ENCODE measurements at regions not wholly inside any gene's neighbourhood (a gene's known extent, or its start where the extent isn't known, plus 50 kb on each side); places are given as distances from the start of the nearest gene placed in this dataset.
"Not testable (repeated sequence)": the region's sequence is repeated elsewhere in the genome, so short reads cannot be mapped to it uniquely, and the experiment has no call there.

DNA sequence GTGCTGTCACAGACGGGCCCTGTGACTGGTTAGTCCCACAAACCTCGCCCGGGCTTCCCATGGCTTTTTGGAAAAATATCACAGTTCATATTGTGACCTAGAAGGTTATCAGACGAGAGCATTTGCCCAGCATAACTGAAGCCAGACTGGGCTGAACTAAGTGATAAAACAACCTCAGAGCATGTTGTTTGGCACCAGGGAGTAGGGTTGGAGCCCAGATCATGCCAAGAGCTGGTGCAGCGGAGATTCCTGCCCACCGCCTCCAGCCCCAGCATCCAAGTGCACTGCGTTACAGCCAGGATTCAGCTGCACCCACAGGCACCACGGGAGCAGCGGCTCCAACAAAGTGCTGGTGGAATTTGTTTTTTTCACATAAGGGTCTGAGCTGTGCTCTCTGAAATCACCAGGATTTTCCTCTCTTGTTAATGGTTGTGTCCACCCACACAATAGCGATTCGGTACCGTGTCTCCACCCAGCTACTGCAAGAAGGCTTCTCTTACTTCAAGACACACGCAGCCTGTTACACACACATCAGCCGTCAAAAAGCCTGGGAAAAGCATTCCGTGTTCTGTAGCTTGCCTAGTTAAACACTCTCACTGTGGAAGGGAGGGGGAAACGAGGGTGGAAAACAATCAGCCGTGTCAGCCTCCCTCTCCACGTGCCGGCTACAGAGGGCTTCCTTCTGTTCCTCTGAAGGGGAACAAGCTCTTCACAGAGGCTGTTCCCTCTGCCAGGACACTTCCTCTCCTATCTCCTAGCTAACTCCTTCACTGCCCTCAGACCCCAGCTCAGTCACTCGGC, 273.8 kb downstream of the C16orf95 start:
- no peak for DNase-seq

GRCh38 chr16:87044032-87044382, 273.2 kb downstream of the C16orf95 start:
- DNase-seq = no peak

DNA sequence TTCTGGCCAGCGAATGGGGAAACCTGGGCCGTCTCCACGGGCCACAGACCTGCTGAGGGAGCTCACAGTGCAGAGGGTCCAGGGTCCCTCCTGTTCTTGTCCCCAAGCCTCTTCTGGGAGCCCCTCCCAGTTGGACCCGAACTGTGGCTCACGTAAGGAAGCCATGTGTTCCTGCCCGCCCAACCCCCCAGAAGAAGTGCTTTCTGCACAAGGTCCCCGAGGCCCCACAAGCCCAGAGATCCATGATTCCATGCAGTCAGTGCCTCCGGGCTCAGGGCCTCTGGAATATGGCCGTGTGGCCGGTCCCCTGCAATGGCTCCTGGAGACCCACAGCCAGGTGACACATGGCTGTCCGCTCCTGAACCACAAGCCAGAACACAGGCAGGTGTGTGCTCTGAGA, 272.4 kb downstream of the C16orf95 start:
- no peak for DNase-seq

- DNase-seq = no peak
Observed at GRCh38 chr16:87045466-87046216, 271.6 kb downstream of the C16orf95 start.

GRCh38 chr16:87046235-87046634, 271.0 kb downstream of the C16orf95 start:
- DNase-seq = no peak

GRCh38 chr16:87047221-87048037, 269.8 kb downstream of the C16orf95 start:
- DNase-seq = peak; percentile 58

DNA sequence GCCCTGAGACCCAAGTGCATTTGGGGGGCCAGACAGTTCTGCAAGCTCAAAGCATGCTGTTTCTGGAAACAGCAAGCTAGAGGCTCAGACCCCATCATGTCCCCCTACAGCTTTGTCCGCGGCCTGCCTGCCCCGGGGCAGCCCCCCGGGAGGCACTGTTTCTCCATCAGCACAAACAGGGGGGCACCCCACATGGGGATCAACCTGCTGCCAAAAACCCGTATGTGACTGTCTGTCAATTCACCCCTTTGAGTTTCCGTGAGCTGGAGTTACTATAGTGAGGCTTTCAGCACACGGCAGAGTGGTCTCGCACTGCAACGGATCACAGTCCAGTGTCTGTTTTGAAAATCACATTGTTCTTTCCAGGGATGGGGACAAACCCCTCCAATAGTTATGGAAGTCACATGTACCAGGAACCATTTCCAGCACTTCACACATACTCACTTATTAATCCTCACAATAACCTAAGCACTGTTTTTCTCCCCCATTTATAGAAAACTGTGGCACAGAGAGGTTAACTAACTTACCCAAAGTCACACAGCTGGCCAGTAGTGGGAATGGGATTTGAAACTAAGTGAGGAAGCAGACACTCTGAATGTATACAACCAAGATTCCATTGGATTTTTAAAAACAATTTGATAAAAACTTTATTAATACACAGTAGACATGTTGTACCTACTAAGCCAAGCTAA, 269.0 kb downstream of the C16orf95 start:
- DNase-seq = no peak

GRCh38 chr16:87048730-87049115, 268.5 kb downstream of the C16orf95 start:
- no peak for DNase-seq

DNA sequence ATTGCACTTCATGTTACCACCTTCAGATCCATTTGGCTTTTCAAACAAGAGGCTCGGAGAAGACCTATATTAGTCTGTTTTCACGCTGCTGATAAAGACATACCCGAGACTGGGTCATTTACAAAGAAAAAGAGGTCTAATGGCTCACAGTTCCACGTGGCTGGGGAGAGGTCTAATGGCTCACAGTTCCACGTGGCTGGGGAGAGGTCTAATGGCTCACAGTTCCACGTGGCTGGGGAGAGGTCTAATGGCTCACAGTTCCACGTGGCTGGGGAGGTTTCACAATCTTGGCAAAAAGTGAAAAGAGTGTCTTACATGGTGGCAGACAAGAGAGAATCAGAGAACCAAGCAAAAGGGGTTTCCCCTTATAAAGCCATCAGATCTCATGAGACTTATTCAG, 268.0 kb downstream of the C16orf95 start:
- DNase-seq = not testable (repeated sequence)

GRCh38 chr16:87050142-87050541, 267.1 kb downstream of the C16orf95 start:
- DNase-seq = no peak

- DNase-seq = no peak
Observed at GRCh38 chr16:87051526-87052320, 265.5 kb downstream of the C16orf95 start.

DNA sequence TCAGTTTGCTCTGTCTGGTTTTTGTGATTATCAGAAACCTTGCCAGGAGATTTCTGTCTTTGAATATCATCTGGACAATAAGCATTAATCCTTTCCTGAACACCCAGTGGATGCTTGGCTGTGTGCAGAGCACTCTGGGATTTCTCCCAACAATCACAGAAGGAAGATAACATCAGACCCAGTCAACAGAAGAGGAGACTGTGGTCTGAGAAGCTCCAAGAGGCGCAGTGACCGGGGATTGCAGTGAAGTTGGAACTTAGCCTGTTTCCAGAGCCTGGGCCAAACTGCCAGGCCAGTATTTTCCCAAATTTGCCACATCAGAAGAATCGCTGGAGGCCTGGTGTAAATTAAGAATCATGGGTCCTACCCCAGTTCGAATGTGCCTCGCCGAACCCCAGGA, 264.7 kb downstream of the C16orf95 start:
- DNase-seq = no peak

DNA sequence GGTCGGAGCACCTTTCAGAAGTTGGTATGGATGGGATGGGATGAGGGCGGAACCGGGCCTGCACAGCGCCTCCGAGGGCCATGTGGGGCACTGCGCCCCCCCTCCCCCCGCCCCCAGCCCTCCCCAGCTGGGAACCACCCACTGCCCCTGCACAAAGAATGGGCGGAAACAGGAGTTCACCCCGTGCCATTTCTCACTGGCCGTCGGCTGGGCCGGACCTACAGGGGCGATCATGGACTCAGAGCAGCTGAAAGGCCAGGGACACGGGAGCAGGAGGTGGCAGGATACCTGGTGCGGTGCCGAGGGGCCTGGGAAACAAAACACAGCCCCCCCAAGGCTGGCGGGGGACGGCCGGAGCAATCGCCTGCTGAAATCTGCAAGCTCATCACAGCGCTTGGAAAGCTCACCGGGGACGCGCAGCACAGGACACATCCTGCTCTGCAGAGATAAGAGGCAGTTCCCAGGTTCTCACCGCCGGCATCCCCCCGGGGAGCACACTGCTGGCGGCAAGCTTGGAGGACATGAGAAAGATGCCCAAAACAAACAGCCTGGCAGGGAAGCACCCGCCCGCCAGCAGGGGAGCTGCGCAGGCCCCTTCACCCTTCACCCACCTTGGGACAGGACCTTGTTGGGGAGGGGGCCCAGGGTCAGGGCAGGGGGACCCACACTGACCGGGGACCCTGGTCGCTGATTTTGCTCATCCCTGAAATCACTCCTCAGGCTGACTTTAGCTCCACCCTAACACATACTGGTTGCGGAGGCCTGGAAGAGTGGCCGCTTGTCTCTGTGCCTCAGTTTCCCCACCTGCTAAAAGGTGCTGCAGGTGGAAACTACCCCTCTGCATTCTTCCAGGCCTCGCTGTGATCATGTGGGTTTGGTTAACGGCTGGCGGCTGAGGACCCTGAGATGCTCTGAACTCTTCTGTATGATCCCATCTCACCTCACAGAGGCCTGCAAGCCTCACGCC, 263.9 kb downstream of the C16orf95 start:
- no peak for DNase-seq

- DNase-seq = no peak
Observed at GRCh38 chr16:87054154-87054553, 263.0 kb downstream of the C16orf95 start.

- DNase-seq = no peak
Observed at GRCh38 chr16:87054856-87055255, 262.3 kb downstream of the C16orf95 start.

- DNase-seq = no peak
Observed at GRCh38 chr16:87056083-87056482, 261.1 kb downstream of the C16orf95 start.

- DNase-seq = no peak
Observed at GRCh38 chr16:87056551-87056950, 260.6 kb downstream of the C16orf95 start.

DNA sequence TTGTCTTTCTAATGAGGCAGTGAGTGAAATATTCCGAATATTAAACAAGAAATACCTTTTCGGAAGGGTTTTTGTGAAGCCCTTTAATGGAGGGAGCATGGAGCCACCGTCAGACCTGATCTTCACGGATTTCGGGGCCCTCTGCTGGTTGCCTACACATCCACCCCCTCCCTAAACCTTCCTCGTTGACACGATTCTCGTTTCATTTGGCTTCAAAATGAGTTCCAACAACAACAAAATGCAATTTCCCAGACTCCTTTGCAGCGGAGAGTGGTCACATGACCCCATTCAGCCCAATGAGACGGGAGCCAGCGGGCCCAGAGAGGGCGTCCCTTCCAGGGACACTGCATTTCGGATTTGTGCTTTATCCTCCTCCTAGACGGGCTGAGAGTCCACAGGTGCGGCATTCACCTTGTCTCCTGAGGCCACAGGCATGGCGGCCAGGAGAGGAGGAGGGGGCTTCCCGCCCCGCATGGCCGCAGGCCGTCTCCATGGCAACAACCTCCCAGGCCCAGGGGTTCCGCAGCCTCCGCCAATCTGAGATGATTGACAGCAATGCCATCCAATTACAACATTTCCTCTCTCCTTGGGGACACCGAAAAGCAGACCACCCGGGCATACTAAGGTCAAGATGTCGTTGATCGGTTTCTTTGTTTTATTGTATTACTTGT, 259.8 kb downstream of the C16orf95 start:
- no peak for DNase-seq

GRCh38 chr16:87057951-87058560, 259.1 kb downstream of the C16orf95 start:
- no peak for DNase-seq

GRCh38 chr16:87058728-87059250, 258.4 kb downstream of the C16orf95 start:
- DNase-seq = no peak
